Skeletal muscle tissue (tissue), 3 donors: ENCODE measurements at regions not wholly inside any gene's neighbourhood (a gene's known extent, or its start where the extent isn't known, plus 50 kb on each side); places are given as distances from the start of the nearest gene placed in this dataset.

ENCODE experiments used
- H3K27ac ChIP-seq: one replicate; pipeline ENCODE4 v1.7.0; 2013; ENCODE audit warnings: mild to moderate bottlenecking, low read depth, low read length, inconsistent platforms
- H3K27me3 ChIP-seq, 3 donors: one replicate each; pipeline ENCODE4 v1.7.0; 2013; ENCODE audit warnings: low read length in 3 of 3; ENCODE audit not compliant: control insufficient read depth in 3 of 3, insufficient read depth in 3 of 3
- H3K36me3 ChIP-seq, 3 donors: one replicate each; pipeline ENCODE4 v1.7.0; 2013; ENCODE audit warnings: low read length in 3 of 3; ENCODE audit not compliant: control insufficient read depth in 3 of 3, insufficient read depth in 3 of 3
- H3K4me1 ChIP-seq, 3 donors: one replicate each; pipeline ENCODE4 v1.7.0; 2013; ENCODE audit warnings: low read length in 3 of 3, mild to moderate bottlenecking in 3 of 3; ENCODE audit not compliant: control insufficient read depth in 3 of 3, insufficient read depth in 3 of 3
- H3K4me3 ChIP-seq, 3 donors: one replicate each; pipeline ENCODE4 v1.7.0; 2013; ENCODE audit warnings: low read length in 3 of 3
- H3K9ac ChIP-seq, 3 donors: one replicate each; pipeline ENCODE4 v1.7.0; 2013; ENCODE audit warnings: low read length in 3 of 3, mild to moderate bottlenecking in 3 of 3, moderate library complexity in 2 of 3, low read depth in 1 of 3
- H3K9me3 ChIP-seq, 3 donors: one replicate each; pipeline ENCODE4 v1.7.0; 2013; ENCODE audit warnings: low read length in 3 of 3; ENCODE audit not compliant: control insufficient read depth in 3 of 3
- donor health status: Osteomylitis.

DNA sequence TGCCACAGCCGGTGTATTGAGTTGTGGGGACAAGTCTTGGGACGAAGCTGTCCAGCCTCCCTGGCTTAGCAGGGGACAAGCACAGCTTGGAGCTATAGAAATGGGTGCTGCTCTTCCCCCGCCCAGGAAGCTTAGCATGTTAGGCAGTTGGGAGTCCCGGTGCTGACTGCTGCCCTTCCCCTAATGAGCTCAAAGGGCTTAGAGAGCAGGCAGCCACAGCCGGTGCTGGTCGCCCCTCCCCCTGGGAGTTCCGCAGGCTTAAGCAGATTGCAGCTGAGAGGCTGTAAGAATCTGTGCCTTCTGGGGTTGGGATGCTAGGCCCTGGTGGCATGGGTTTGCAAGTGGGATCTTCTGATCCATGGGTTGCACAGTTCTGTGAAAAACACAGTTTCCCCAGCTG, 237.3 kb downstream of the DCDC2C start:
- H3K4me3 ChIP-seq, result no peak overlapping the region
- H3K27ac ChIP-seq, result no peak overlapping the region
- H3K4me1 ChIP-seq, result no peaks in the 10 kb centered on the region
- H3K9me3 ChIP-seq, result peaks cover 0 to 4% (median 0%) of the 10 kb centered on the region in 3 donors
- no peaks in the 10 kb centered on the region for H3K36me3 ChIP-seq
- H3K9ac ChIP-seq, result no peak overlapping the region
- H3K27me3 ChIP-seq, result peaks cover 0 to 6% (median 0%) of the 10 kb centered on the region in 3 donors

DNA sequence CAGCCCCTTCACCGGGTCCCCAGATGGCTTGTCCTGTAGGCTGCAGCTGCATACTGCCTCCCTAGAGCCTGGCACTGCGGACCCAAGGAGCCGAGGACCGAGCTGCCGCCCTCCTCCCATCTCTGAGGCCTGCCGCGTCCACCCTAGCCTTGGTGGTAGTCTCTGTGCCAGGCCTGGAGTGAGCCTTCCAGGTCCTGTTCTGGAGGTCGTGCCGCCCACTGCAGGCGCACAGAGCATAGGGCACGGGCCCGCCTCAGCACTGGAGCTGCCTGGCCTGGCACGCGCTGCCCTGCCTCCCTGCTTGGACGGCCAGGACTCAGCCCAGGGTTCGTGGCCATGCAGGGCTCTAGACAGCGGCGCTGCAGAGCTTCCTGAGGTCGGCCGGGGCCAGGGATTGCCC, 239.5 kb downstream of the DCDC2C start:
- no peak overlapping the region for H3K27ac ChIP-seq
- H3K4me1 ChIP-seq, result no peaks in the 10 kb centered on the region
- H3K9me3 ChIP-seq, result peaks cover 0 to 4% (median 0%) of the 10 kb centered on the region in 3 donors
- H3K4me3 ChIP-seq, result no peak overlapping the region
- no peak overlapping the region for H3K9ac ChIP-seq
- peaks cover 0 to 8% (median 0%) of the 10 kb centered on the region in 3 donors for H3K27me3 ChIP-seq
- H3K36me3 ChIP-seq, result no peaks in the 10 kb centered on the region

DNA sequence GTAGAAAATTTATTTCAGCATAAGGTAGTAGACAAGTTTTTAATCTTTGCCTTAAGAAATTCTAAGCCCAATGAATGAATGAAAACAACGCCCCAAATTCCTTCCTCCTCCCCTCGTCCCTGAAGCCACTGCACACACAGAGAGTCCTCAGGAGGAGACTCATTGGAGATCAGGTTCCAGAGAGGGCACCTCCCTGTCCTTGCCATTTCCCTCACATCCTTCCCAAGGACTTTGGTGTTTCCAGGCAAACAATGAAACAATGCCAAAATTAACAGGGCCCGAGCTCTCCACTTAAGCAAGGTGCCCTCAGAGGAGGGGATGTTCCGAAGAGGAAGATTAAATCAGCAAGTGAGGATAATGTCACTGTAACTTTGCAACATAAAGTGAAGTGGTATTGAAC, 240.7 kb downstream of the DCDC2C start:
- Histone ChIP-seq H3K4me3 (no peak overlapping the region), H3K9me3 (peaks cover 0 to 4% (median 0%) of the 10 kb centered on the region in 3 donors), H3K27ac (no peak overlapping the region), H3K36me3 (no peaks in the 10 kb centered on the region), H3K9ac (no peak overlapping the region), H3K4me1 (no peaks in the 10 kb centered on the region), H3K27me3 (peaks cover 0 to 9% (median 0%) of the 10 kb centered on the region in 3 donors)

DNA sequence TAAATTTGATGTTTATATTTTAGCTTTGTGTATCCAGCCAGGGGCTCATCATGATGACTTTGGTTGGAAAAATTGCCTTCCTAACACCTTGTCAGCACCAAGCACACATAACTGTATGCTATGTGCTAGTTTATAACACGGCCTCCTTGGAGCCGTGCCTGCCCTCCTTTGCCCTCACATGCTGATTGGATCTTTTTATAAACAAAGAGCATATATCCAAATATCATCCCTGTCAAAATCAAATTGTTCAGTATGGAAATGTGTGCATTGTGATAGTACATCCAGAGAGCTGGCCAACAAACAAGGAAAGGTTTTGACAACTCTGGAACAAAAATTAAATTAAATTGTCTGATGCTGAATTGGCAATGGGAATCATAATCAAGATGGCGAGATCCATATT, 241.5 kb downstream of the DCDC2C start:
- Histone ChIP-seq H3K4me1 (no peaks in the 10 kb centered on the region), H3K9me3 (peaks cover 0 to 4% (median 0%) of the 10 kb centered on the region in 3 donors), H3K36me3 (no peaks in the 10 kb centered on the region), H3K27ac (no peak overlapping the region), H3K27me3 (peaks cover 0 to 11% (median 0%) of the 10 kb centered on the region in 3 donors), H3K9ac (no peak overlapping the region), H3K4me3 (no peak overlapping the region)

DNA sequence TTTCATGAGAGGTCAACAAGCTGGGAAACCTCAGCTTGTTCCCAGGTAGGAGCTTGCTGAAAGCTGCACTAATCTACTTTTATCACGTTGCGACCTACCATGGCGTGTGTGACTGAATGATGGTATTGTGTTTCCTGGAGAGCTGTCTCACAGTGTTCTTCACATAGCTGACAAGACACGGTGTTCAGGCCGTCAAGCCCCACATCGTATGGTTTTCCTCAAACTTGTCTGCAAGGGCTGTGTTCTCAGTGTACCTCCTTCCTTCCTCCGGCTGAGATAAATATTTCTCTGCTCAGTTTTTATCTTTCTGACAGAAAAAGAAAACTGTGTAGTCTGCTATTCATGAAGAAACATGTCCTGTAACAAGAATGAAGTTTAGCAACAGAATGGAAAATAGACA, 244.8 kb downstream of the DCDC2C start:
- Histone ChIP-seq H3K4me1 (no peaks in the 10 kb centered on the region), H3K36me3 (no peaks in the 10 kb centered on the region), H3K9me3 (peaks cover 4 to 16% (median 11%) of the 10 kb centered on the region in 3 donors), H3K27me3 (peaks cover 0 to 9% (median 0%) of the 10 kb centered on the region in 3 donors), H3K4me3 (no peak overlapping the region), H3K9ac (no peak overlapping the region), H3K27ac (no peak overlapping the region)

DNA sequence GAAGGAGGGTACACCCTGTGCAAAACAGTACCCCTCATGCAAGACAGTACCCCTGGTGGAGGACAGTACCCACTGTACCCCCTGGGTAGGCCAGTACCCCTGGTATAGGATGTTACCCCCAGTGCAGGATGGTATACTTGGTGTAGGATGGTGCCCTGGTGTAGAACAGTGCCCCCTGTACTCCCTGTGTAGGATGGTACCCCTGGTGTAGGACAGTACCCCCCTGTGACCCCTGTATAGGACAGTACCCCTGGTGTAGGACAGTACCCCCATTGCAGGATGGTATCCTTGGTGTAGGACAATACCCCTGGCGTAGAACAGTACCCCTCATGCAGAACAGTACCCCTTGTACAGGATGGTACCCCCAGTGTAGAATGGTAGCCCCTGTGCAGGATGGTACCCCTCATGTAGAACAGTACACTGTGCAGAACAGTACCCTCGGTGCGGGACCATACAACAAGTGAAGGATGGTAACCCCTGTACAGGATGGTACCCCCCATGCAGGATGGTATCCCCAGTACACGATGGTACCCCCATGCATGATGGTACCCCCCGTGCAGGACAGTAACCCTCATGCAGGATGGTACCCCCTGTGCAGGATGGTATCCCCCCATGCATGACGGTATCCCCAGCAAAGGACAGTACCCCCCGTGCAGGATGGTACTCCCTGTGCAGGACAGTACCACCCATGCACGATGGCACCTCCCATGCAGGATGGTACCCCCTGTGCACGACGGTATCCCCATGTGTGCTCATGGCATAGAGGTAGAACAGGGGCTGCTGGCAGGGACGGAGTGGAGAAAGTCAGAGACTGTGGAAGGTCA, 248.0 kb downstream of the DCDC2C start:
- Histone ChIP-seq H3K4me1 (no peaks in the 10 kb centered on the region), H3K27ac (no peak overlapping the region), H3K9me3 (peaks cover 4 to 12% (median 11%) of the 10 kb centered on the region in 3 donors), H3K4me3 (no peak overlapping the region), H3K36me3 (no peaks in the 10 kb centered on the region), H3K9ac (no peak overlapping the region), H3K27me3 (peaks cover 0 to 15% (median 0%) of the 10 kb centered on the region in 3 donors)

DNA sequence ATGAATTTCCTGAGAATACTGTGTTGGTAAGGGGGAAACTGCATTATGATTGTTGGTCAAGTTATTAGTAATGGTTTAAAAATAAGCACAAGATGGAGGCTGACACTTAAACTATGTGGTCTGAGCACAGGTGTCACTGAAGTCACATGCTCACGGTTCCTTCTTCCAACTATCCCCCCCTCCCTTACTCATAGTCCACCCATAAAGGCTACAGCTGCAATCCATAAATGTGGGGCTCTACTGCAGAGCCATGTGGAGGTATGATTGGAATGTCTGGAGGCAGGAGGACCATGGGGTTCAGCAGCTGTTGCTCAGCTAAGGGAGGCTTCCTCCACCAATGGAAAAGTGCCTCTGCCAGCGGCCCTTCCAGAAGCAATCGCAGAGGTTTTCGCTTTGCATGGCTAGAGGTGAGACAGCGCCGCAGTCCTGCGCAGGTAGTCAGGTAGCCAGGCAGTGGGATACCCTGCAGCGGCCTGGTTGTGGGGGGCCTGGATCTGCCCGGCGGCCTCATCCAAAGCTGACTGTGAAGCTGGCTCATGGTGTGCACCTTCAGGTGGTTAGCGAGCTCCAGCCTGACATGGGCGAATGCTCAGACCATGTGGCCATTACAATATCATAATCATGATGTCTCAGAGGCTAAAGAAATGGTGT, 249.6 kb downstream of the DCDC2C start:
- peaks cover 0 to 16% (median 0%) of the 10 kb centered on the region in 3 donors for H3K27me3 ChIP-seq
- no peaks in the 10 kb centered on the region for H3K36me3 ChIP-seq
- H3K27ac ChIP-seq, result no peak overlapping the region
- H3K4me3 ChIP-seq, result no peak overlapping the region
- peaks cover 4 to 12% (median 11%) of the 10 kb centered on the region in 3 donors for H3K9me3 ChIP-seq
- H3K4me1 ChIP-seq, result no peaks in the 10 kb centered on the region
- H3K9ac ChIP-seq, result no peak overlapping the region

DNA sequence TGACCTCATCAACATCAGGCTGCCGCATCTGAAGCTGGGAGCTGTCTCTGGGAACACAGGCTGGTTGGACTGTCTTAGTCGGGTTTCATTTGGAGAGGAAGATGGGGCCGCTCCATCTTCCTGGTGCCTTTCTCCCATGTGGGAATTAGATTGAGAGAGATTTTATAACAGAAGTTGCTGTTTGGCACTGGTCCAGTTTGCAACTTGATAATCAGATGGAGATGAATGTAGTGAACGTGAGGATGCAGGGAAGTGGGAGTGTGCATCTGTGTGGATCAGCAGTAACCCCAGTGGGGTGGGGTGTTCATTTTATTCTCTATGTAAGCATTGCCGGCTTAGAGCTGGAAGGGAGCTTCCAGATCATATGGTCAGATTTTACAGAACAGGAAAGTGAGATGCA, 250.9 kb downstream of the DCDC2C start:
- Histone ChIP-seq H3K4me3 (no peak overlapping the region), H3K36me3 (no peaks in the 10 kb centered on the region), H3K27ac (no peak overlapping the region), H3K9ac (no peak overlapping the region), H3K4me1 (no peaks in the 10 kb centered on the region), H3K27me3 (peaks cover 0 to 14% (median 0%) of the 10 kb centered on the region in 3 donors), H3K9me3 (peaks cover 4 to 12% (median 11%) of the 10 kb centered on the region in 3 donors)

DNA sequence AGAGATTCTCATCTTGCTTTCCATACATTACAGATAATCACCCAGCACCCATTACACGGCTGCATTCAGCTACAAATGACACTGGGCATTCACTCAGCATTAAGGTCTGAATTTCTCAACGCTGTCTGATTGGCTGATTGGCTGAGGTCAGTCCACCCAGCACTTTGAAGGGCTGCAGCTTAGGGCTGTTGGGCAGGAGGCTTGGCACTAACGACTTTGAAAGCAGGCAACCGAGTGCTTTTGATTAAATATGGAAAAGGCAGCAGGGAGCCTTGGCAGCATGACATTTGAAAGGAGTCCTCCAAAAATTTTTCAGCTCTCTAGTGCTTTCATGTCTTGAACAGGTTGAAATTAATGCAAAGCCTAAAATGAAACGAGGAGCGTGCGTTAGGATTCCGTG, 253.0 kb downstream of the DCDC2C start:
- peaks cover 0 to 7% (median 7%) of the 10 kb centered on the region in 3 donors for H3K9me3 ChIP-seq
- H3K9ac ChIP-seq, result no peak overlapping the region
- peaks cover 0 to 13% (median 0%) of the 10 kb centered on the region in 3 donors for H3K27me3 ChIP-seq
- no peak overlapping the region for H3K4me3 ChIP-seq
- no peaks in the 10 kb centered on the region for H3K36me3 ChIP-seq
- no peaks in the 10 kb centered on the region for H3K4me1 ChIP-seq
- H3K27ac ChIP-seq, result no peak overlapping the region

DNA sequence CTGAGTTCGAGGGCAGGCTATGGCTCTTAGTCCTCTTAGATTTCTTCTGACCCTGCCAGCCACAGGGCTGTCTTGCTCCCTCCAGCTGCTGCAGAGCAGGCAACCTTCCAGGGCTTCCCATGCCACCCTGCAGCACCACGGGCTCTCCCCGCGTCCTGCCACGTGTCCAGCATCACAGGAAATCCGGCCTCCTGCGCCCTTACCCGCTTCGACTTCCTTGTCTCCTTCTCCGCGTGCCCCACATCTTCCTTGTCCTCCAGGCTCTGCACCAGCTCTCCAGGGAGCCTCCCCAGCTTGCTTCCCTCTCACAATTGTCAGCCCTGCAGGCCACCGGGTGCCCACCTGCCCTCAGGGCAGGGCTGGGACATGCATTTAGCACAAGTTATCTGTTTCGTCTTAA, 253.5 kb downstream of the DCDC2C start:
- Histone ChIP-seq H3K4me1 (no peaks in the 10 kb centered on the region), H3K27ac (no peak overlapping the region), H3K27me3 (peaks cover 0 to 10% (median 0%) of the 10 kb centered on the region in 3 donors), H3K36me3 (no peaks in the 10 kb centered on the region), H3K9me3 (peaks cover 0 to 4% (median 3%) of the 10 kb centered on the region in 3 donors), H3K9ac (no peak overlapping the region), H3K4me3 (no peak overlapping the region)
